ENCODE measurements at regions not wholly inside any gene's neighbourhood (a gene's known extent, or its start where the extent isn't known, plus 50 kb on each side); places are given as distances from the start of the nearest gene placed in this dataset.

GRCh38 chr16:7026639-7027038 lies 306.0 kb upstream of the RBFOX1 start (continued):
- TF ChIP-seq OSR1 (CRISPR knock-in tag; IDR thresholded peaks at IDR 0.05) (no peak), ZNF70 (CRISPR knock-in tag; IDR thresholded peaks at IDR 0.05) (no peak), PATZ1 (CRISPR knock-in tag; IDR thresholded peaks at IDR 0.05; ENCODE audit: borderline replicate concordance) (no peak), ZFP3 (CRISPR knock-in tag; IDR thresholded peaks at IDR 0.05) (no peak), PPARA (CRISPR knock-in tag; IDR thresholded peaks at IDR 0.05; ENCODE audit: borderline replicate concordance) (no peak), ISL1 (CRISPR knock-in tag; IDR thresholded peaks at IDR 0.05) (no peak)

- no peak for TF ChIP-seq ZC3H10 (CRISPR knock-in tag; IDR thresholded peaks at IDR 0.05)
- TF ChIP-seq GLIS3 (CRISPR knock-in tag; IDR thresholded peaks at IDR 0.05): no peak
- no peak for TF ChIP-seq RARB (CRISPR knock-in tag; IDR thresholded peaks at IDR 0.05)
- TF ChIP-seq ZFP3 (CRISPR knock-in tag; IDR thresholded peaks at IDR 0.05): no peak
- TF ChIP-seq BACH2 (CRISPR knock-in tag; IDR thresholded peaks at IDR 0.05; ENCODE audit: borderline replicate concordance): no peak
- no peak for TF ChIP-seq TOX (CRISPR knock-in tag; IDR thresholded peaks at IDR 0.05; ENCODE audit: borderline replicate concordance)
- no peak for TF ChIP-seq OSR1 (CRISPR knock-in tag; IDR thresholded peaks at IDR 0.05)
- TF ChIP-seq CSDC2 (CRISPR knock-in tag; IDR thresholded peaks at IDR 0.05): no peak
- TF ChIP-seq PATZ1 (CRISPR knock-in tag; IDR thresholded peaks at IDR 0.05; ENCODE audit: borderline replicate concordance): no peak
- TF ChIP-seq ZFP30 (CRISPR knock-in tag; IDR thresholded peaks at IDR 0.05): no peak
- no peak for TF ChIP-seq PPARA (CRISPR knock-in tag; IDR thresholded peaks at IDR 0.05; ENCODE audit: borderline replicate concordance)
- no peak for TF ChIP-seq ESRRG (CRISPR knock-in tag; IDR thresholded peaks at IDR 0.05)
- no peak for TF ChIP-seq ZNF565 (CRISPR knock-in tag; conservative IDR thresholded peaks at IDR 0.05; ENCODE audit: low read depth)
- no peak for TF ChIP-seq ISL1 (CRISPR knock-in tag; IDR thresholded peaks at IDR 0.05)
- TF ChIP-seq POU6F1 (CRISPR knock-in tag; IDR thresholded peaks at IDR 0.05; ENCODE audit: borderline replicate concordance, low read depth): no peak
- no peak for ATAC-seq
Measured at GRCh38 chr16:7025616-7026190, 306.9 kb upstream of the RBFOX1 start.

GRCh38 chr16:7021653-7022275 lies 310.9 kb upstream of the RBFOX1 start:
- TF ChIP-seq ZFP3 (CRISPR knock-in tag; IDR thresholded peaks at IDR 0.05): no peak
- TF ChIP-seq ZNF565 (CRISPR knock-in tag; conservative IDR thresholded peaks at IDR 0.05; ENCODE audit: low read depth): no peak
- TF ChIP-seq CREB5 (CRISPR knock-in tag; IDR thresholded peaks at IDR 0.05; ENCODE audit: low read depth): no peak
- TF ChIP-seq BACH2 (CRISPR knock-in tag; IDR thresholded peaks at IDR 0.05; ENCODE audit: borderline replicate concordance): no peak
- no peak for TF ChIP-seq ESRRG (CRISPR knock-in tag; IDR thresholded peaks at IDR 0.05)
- no peak for TF ChIP-seq SNAI2 (CRISPR knock-in tag; IDR thresholded peaks at IDR 0.05)
- ATAC-seq: no peak

GRCh38 chr16:7017006-7017662 lies 315.5 kb upstream of the RBFOX1 start:
- no peak for ATAC-seq
- TF ChIP-seq POU6F1 (CRISPR knock-in tag; IDR thresholded peaks at IDR 0.05; ENCODE audit: borderline replicate concordance, low read depth) (no peak), TCF4 (CRISPR knock-in tag; IDR thresholded peaks at IDR 0.05; ENCODE audit: borderline replicate concordance) (no peak), TSHZ2 (CRISPR knock-in tag; IDR thresholded peaks at IDR 0.05) (no peak), PPARA (CRISPR knock-in tag; IDR thresholded peaks at IDR 0.05; ENCODE audit: borderline replicate concordance) (no peak), RARB (CRISPR knock-in tag; IDR thresholded peaks at IDR 0.05) (no peak), PATZ1 (CRISPR knock-in tag; IDR thresholded peaks at IDR 0.05; ENCODE audit: borderline replicate concordance) (no peak), SNAI2 (CRISPR knock-in tag; IDR thresholded peaks at IDR 0.05) (no peak), ZC3H10 (CRISPR knock-in tag; IDR thresholded peaks at IDR 0.05) (no peak), ESRRG (CRISPR knock-in tag; IDR thresholded peaks at IDR 0.05) (no peak)

All from SK-N-SH treated with all-trans-retinoic acid at 6 μM for 48 hours (cell line).